HFFc6 (cell line): ENCODE measurements at regions not wholly inside any gene's neighbourhood (a gene's known extent, or its start where the extent isn't known, plus 50 kb on each side); places are given as distances from the start of the nearest gene placed in this dataset.

Source experiments
- DNase-seq: peaks from one replicate; pipeline ENCODE4 v3.0.0-alpha.2; 2018
- H3K27ac Mint-ChIP-seq: 2 replicates; pipeline ENCODE4 v1.8.0; 2020; ENCODE audit warnings: mild to moderate bottlenecking, mixed read lengths
- H3K27me3 Mint-ChIP-seq: 2 replicates; pipeline ENCODE4 v1.8.0; 2021; ENCODE audit warnings: mild to moderate bottlenecking, moderate library complexity, mixed read lengths; ENCODE audit not compliant: insufficient read depth
- H3K36me3 Mint-ChIP-seq: 2 replicates; pipeline ENCODE4 v1.8.0; 2021; ENCODE audit warnings: low read depth, mixed read lengths
- H3K4me1 Mint-ChIP-seq: 2 replicates; pipeline ENCODE4 v1.8.0; 2020; ENCODE audit warnings: low read depth, mixed read lengths
- H3K4me3 Mint-ChIP-seq: 2 replicates; pipeline ENCODE4 v1.8.0; 2020; ENCODE audit warnings: mild to moderate bottlenecking, moderate library complexity, mixed read lengths
- H3K9me3 Mint-ChIP-seq: 2 replicates; pipeline ENCODE4 v1.8.0; 2020; ENCODE audit warnings: mild to moderate bottlenecking, mixed read lengths
- TF ChIP-seq, protein P1 (sequence below): fragments of 200-600 bp; sonication (generic); IDR thresholded peaks from 2 replicates; pipeline ENCODE4 v1.5.0; 2021; ENCODE audit warnings: antibody characterized with exemption, mild to moderate bottlenecking

DNA sequence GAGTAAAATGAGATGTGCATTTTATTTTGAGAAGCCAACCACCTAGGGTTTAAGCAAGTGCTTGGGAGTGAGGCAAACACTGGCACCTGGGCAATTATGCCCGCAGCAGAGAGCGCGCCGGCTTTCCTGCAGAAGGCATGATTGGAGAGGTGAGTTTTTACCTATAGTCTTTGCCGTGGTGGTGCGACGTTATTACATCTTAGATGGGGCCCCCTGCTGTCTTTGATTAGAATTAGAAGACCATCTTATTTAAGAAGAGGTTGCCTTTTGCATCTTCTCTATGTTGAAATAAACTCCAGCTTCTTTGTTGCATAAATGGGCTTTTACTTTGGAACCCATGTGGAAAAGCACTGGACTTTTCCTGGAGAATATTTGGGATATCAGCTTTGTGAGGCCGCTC lies 409.5 kb downstream of the GLRX3 start:
- H3K9me3 Mint-ChIP-seq: peaks cover 72% of the 10 kb centered on the region
- no peak overlapping the region for H3K27ac Mint-ChIP-seq
- no peaks in the 10 kb centered on the region for H3K27me3 Mint-ChIP-seq
- peaks cover 7% of the 10 kb centered on the region; the same call in 1 of the 2 replicates for H3K36me3 Mint-ChIP-seq
- H3K4me3 Mint-ChIP-seq: no peak overlapping the region
- no peaks in the 10 kb centered on the region for H3K4me1 Mint-ChIP-seq
- no peak for DNase-seq
- TF ChIP-seq, protein P1, sequence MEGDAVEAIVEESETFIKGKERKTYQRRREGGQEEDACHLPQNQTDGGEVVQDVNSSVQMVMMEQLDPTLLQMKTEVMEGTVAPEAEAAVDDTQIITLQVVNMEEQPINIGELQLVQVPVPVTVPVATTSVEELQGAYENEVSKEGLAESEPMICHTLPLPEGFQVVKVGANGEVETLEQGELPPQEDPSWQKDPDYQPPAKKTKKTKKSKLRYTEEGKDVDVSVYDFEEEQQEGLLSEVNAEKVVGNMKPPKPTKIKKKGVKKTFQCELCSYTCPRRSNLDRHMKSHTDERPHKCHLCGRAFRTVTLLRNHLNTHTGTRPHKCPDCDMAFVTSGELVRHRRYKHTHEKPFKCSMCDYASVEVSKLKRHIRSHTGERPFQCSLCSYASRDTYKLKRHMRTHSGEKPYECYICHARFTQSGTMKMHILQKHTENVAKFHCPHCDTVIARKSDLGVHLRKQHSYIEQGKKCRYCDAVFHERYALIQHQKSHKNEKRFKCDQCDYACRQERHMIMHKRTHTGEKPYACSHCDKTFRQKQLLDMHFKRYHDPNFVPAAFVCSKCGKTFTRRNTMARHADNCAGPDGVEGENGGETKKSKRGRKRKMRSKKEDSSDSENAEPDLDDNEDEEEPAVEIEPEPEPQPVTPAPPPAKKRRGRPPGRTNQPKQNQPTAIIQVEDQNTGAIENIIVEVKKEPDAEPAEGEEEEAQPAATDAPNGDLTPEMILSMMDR: no peak

DNA sequence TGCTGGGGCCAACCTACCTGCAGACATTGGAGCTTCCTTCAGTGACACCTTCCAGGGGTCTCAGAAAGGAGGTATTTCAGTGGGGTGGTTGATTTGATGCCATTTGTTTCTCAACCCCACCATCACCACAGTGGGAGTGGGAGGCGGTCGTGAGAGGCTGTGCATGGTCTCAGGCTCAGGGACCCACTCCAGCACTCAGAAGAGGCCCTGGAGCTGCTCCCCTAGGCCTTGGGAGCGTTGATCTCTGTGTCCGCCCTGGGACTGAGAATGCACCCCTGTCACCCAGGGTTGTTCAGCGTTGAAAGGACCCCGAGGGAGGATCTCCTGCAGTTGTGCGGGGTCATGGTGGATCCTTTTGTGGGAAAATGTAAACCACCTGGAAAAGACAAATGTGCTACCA lies 410.6 kb downstream of the GLRX3 start:
- peaks cover 7% of the 10 kb centered on the region; the same call in 1 of the 2 replicates for H3K36me3 Mint-ChIP-seq
- H3K4me3 Mint-ChIP-seq: no peak overlapping the region
- peaks cover 74% of the 10 kb centered on the region for H3K9me3 Mint-ChIP-seq
- DNase-seq: no peak
- no peaks in the 10 kb centered on the region for H3K4me1 Mint-ChIP-seq
- no peak overlapping the region for H3K27ac Mint-ChIP-seq
- TF ChIP-seq, protein P1: no peak
- H3K27me3 Mint-ChIP-seq: no peaks in the 10 kb centered on the region

DNA sequence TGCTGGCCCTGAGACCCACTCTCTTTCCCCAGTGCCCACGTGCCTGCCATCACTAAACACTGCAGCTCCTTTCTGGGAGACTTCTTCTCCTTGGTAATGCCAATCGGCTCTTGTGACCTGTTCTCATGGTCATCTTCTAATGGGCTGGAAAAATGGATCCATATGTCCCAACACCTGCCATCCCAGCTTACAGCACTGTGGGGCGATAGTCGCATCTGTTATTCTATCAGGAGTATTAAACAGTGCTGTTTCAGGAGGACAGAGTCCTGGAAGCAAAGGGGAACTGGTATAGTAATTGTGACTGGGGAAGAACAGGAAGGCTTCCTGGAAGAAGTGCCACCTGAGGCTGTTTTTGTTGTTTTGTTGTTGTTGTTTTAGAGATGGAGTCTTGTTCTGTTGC lies 411.2 kb downstream of the GLRX3 start:
- H3K27me3 Mint-ChIP-seq: no peaks in the 10 kb centered on the region
- DNase-seq: no peak
- TF ChIP-seq, protein P1: no peak
- peaks cover 7% of the 10 kb centered on the region; the same call in 1 of the 2 replicates for H3K36me3 Mint-ChIP-seq
- H3K27ac Mint-ChIP-seq: no peak overlapping the region
- no peak overlapping the region for H3K4me3 Mint-ChIP-seq
- no peaks in the 10 kb centered on the region for H3K4me1 Mint-ChIP-seq
- peaks cover 79% of the 10 kb centered on the region for H3K9me3 Mint-ChIP-seq

DNA sequence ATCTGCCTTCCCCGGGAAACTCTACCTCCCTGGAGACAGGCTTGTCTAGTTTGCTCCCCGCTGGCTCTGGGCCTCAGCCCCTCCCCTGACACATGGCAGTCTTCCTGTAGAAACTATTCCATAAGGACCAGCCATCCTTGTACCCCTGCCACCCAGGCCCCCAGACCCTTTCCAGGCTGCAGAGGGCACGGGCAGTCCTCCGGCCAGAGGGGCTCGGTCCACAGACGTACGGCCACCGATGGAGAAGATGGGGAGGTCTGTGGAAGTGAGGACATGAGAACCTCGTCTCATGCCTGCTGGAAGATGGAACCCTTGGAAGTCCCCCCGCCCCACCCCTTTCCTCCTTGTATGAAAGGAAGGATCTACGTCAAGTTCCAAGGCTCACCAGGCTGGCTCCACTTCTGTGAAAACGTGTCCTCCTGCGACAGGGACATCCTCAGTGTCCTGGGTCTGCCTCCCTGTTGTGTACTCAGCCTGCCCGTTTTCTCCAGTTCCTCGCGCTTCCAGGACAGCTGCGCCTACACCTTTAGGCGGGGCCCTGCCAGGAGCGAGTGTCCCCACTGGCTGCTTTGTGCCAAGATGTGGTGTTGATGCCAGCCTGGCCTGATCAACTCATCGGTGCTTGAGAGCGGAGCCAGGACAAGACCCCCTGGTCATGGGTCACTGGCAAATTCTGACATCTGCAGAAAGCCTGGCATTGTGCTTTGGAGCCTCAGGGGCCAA lies 414.9 kb downstream of the GLRX3 start:
- no peaks in the 10 kb centered on the region for H3K4me1 Mint-ChIP-seq
- no peak overlapping the region for H3K4me3 Mint-ChIP-seq
- DNase-seq: no peak
- H3K9me3 Mint-ChIP-seq: peaks cover 80% of the 10 kb centered on the region
- H3K36me3 Mint-ChIP-seq: peaks cover 7% of the 10 kb centered on the region; the same call in 1 of the 2 replicates
- TF ChIP-seq, protein P1: no peak
- H3K27me3 Mint-ChIP-seq: no peaks in the 10 kb centered on the region
- H3K27ac Mint-ChIP-seq: no peak overlapping the region

DNA sequence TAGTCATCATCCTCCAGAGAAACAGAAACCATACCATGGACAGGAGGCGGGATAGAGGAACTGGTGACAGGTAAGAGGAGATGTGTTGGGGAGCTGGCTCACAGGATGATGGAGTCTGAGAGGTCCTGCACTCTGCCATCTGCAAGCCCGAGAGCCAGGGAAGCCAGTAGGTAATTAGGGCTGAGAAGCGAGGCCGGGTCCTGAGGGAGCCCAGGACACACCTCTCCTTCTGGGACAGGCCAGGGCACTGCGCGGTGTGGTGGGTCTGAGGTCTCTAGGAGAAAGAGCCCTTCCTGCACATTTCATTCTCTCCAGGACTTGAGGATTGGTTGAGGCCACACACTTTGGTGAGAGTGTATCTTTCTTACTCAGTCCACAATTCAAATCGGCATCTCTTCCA lies 415.5 kb downstream of the GLRX3 start:
- H3K4me3 Mint-ChIP-seq: no peak overlapping the region

More for the DNA sequence above, 415.5 kb downstream of the GLRX3 start:
- Mint-ChIP-seq H3K27me3 (no peaks in the 10 kb centered on the region), H3K36me3 (peaks cover 7% of the 10 kb centered on the region), H3K4me1 (no peaks in the 10 kb centered on the region), H3K9me3 (peaks cover 80% of the 10 kb centered on the region), H3K27ac (no peak overlapping the region)
- TF ChIP-seq, protein P1: no peak
- DNase-seq: no peak
